ENCODE measurements at regions not wholly inside any gene's neighbourhood (a gene's known extent, or its start where the extent isn't known, plus 50 kb on each side); places are given as distances from the start of the nearest gene placed in this dataset.
"Not testable (repeated sequence)": the region's sequence is repeated elsewhere in the genome, so short reads cannot be mapped to it uniquely, and the experiment has no call there.

DNA sequence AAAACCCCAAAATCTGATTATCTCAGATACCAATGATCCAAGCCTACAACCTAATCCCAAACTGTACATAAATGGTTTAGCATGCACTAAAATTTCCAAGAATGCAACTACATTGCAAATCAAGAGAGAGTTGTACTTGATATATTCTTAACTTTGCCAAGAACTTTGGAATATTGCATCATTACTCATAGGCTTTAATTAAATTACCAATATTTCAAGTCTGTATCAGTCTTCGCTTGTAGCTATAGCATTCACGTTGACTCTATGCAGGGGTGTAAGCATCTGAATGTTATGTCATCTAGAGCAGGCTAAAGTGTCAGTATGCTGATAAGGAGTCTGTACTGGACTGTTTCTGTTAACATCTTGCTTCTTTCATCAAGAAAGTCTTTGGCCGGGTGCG lies 56.3 kb downstream of the FOXI3 start:
- no peak for DNase-seq (ENCODE audit: low spot score, unreplicated experiment)
- Mint-ChIP-seq H3K4me3 (ENCODE audit: low read depth) (no peak overlapping the region), H3K27ac (no peak overlapping the region)

DNA sequence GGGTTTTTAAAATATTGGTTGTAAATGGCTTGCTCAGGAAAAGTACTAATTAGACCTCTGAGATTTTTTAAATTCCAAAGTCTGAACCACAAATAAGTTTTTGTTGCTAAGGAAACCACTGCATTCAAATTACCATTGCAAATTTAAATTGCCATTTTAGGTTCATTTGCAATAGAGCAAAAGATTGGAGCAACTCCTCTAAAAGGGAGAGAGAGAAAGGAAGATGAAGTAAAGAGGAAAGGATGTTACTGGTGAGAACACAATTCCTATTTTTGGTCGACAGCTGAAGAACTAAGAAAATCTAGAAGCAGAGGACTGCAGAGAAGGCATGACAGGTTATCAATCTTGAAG lies 74.9 kb downstream of the FOXI3 start:
- Mint-ChIP-seq H3K27me3 (no peaks in the 10 kb centered on the region), H3K9me3 (ENCODE audit: low read depth) (no peaks in the 10 kb centered on the region), H3K4me1 (ENCODE audit: low read depth) (no peaks in the 10 kb centered on the region), H3K4me3 (ENCODE audit: low read depth) (no peak overlapping the region), H3K27ac (peak overlapping the region; percentile 49), H3K36me3 (ENCODE audit: insufficient read depth) (no peaks in the 10 kb centered on the region)
- no peak for DNase-seq (ENCODE audit: low spot score, unreplicated experiment)
- no peak for TF ChIP-seq CTCF (IDR thresholded peaks at IDR 0.05; ENCODE audit: unreplicated experiment)

More for the DNA sequence above, 56.3 kb downstream of the FOXI3 start:
- Mint-ChIP-seq H3K9me3 (ENCODE audit: low read depth) (no peaks in the 10 kb centered on the region), H3K27me3 (no peaks in the 10 kb centered on the region), H3K4me1 (ENCODE audit: low read depth) (no peaks in the 10 kb centered on the region), H3K36me3 (ENCODE audit: insufficient read depth) (no peaks in the 10 kb centered on the region)
- no peak for TF ChIP-seq CTCF (IDR thresholded peaks at IDR 0.05; ENCODE audit: unreplicated experiment)

DNA sequence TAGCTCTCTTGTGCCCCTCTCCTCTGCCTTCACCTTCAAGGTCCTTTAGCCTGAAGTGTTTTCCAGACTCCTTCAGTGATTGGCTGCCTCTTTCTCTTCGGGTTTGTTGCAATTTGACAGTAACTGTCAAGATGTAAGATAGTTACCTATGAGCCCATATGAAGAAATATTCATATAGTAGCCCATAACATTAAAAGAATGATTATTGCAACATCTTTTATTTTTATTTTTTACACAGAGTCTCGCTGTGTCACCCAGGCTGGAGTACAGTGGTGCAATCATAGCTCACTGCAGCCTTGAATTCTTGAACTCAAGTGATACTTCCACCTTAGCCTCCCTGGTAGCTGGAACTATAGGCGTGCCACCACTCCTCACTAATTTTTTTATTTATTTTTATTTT lies 80.5 kb downstream of the FOXI3 start:
- no peak for DNase-seq (ENCODE audit: low spot score, unreplicated experiment)
- Mint-ChIP-seq H3K36me3 (ENCODE audit: insufficient read depth) (no peaks in the 10 kb centered on the region), H3K4me3 (ENCODE audit: low read depth) (no peak overlapping the region), H3K27ac (no peak overlapping the region), H3K4me1 (ENCODE audit: low read depth) (no peaks in the 10 kb centered on the region), H3K27me3 (peaks cover 2% of the 10 kb centered on the region), H3K9me3 (ENCODE audit: low read depth) (no peaks in the 10 kb centered on the region)
- no peak for TF ChIP-seq CTCF (IDR thresholded peaks at IDR 0.05; ENCODE audit: unreplicated experiment)

- H3K36me3 Mint-ChIP-seq (ENCODE audit: insufficient read depth); DNase-seq (ENCODE audit: low spot score, unreplicated experiment); H3K4me3 Mint-ChIP-seq (ENCODE audit: low read depth); H3K9me3 Mint-ChIP-seq (ENCODE audit: low read depth); H3K4me1 Mint-ChIP-seq (ENCODE audit: low read depth); H3K27ac Mint-ChIP-seq; H3K27me3 Mint-ChIP-seq: not testable (repeated sequence)
These were observed 87.1 kb downstream of the FOXI3 start for GRCh38 chr2:88365408-88365807.

- Mint-ChIP-seq H3K27me3 (peaks cover 20% of the 10 kb centered on the region), H3K27ac (no peak overlapping the region), H3K36me3 (ENCODE audit: insufficient read depth) (no peaks in the 10 kb centered on the region), H3K4me1 (ENCODE audit: low read depth) (no peaks in the 10 kb centered on the region), H3K9me3 (ENCODE audit: low read depth) (peaks cover 5% of the 10 kb centered on the region), H3K4me3 (ENCODE audit: low read depth) (no peak overlapping the region)
- DNase-seq (ENCODE audit: low spot score, unreplicated experiment): no peak
- TF ChIP-seq CTCF (IDR thresholded peaks at IDR 0.05; ENCODE audit: unreplicated experiment): no peak
These were observed 97.0 kb downstream of the FOXI3 start for GRCh38 chr2:88355486-88355885.

DNA sequence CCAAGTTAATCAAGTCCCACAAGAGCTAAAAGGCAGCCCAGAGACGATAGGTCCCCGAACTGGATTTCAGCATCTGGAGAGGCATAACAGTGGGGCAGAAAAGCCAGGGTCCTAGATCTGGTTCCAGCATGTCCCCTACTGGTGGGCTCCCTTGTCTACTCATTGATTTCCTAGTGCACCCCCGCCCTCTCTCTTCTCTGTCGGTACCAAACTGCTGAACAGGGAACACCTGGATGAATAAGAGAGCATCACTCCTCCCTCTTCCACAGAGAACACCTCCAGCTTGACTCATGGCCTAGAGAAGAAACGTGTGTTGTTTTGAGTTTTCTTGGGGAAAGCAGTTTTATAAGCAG lies 101.3 kb downstream of the FOXI3 start:
- H3K4me1 Mint-ChIP-seq (ENCODE audit: low read depth): peaks cover 2% of the 10 kb centered on the region
- H3K36me3 Mint-ChIP-seq (ENCODE audit: insufficient read depth): no peaks in the 10 kb centered on the region
- peaks cover 41% of the 10 kb centered on the region for H3K27me3 Mint-ChIP-seq
- no peak for DNase-seq (ENCODE audit: low spot score, unreplicated experiment)
- peak; percentile 5 for TF ChIP-seq CTCF (IDR thresholded peaks at IDR 0.05; ENCODE audit: unreplicated experiment)
- H3K4me3 Mint-ChIP-seq (ENCODE audit: low read depth): peak overlapping the region; percentile 73
- peaks cover 5% of the 10 kb centered on the region for H3K9me3 Mint-ChIP-seq (ENCODE audit: low read depth)
- H3K27ac Mint-ChIP-seq: no peak overlapping the region
